Lung (tissue), 11 donors: ENCODE measurements at regions not wholly inside any gene's neighbourhood (a gene's known extent, or its start where the extent isn't known, plus 50 kb on each side); places are given as distances from the start of the nearest gene placed in this dataset.

ENCODE experiments used
- ATAC-seq: fragments of 200-7000 bp; cut with Tn5 transposase; one replicate; pipeline ENCODE4 v1.9.1; 2020; ENCODE audit warnings: moderate number of reproducible peaks; ENCODE audit not compliant: insufficient read depth, low FRiP score
- DNase-seq, 3 donors: peaks; one replicate each; pipeline ENCODE4 v3.0.0-alpha.2; 2013 to 2017
- H3K27ac ChIP-seq, 2 donors: one replicate each; pipeline ENCODE4 v1.5.1; 2013; ENCODE audit warnings: mild to moderate bottlenecking in 2 of 2, moderate library complexity in 2 of 2, control low read depth in 1 of 2, inconsistent platforms in 1 of 2, low read depth in 1 of 2, low read length in 1 of 2
- H3K27me3 ChIP-seq, 3 donors: one replicate each; pipeline ENCODE4 v1.5.1; 2013; ENCODE audit warnings: low read length in 2 of 3; ENCODE audit not compliant: control insufficient read depth in 3 of 3, insufficient read depth in 3 of 3
- H3K36me3 ChIP-seq, 4 donors: one replicate each; pipeline ENCODE4 v1.5.1; 2013; ENCODE audit warnings: low read length in 4 of 4, mild to moderate bottlenecking in 1 of 4, moderate library complexity in 1 of 4; ENCODE audit not compliant: control insufficient read depth in 4 of 4, insufficient read depth in 4 of 4
- H3K4me1 ChIP-seq, 5 donors: one replicate each; pipeline ENCODE4 v1.5.1; 2013; ENCODE audit warnings: low read length in 5 of 5, mild to moderate bottlenecking in 2 of 5, moderate library complexity in 1 of 5; ENCODE audit not compliant: control insufficient read depth in 5 of 5, insufficient read depth in 5 of 5
- H3K4me3 ChIP-seq: one replicate; pipeline ENCODE4 v1.5.1; 2013; ENCODE audit warnings: mild to moderate bottlenecking, control low read depth, moderate library complexity
- H3K9ac ChIP-seq, 2 donors: one replicate each; pipeline ENCODE4 v1.5.1; 2013; ENCODE audit warnings: low read length in 2 of 2, control low read depth in 1 of 2; ENCODE audit not compliant: insufficient read depth in 1 of 2
- H3K9me3 ChIP-seq, 4 donors: one replicate each; pipeline ENCODE4 v1.5.1; 2013; ENCODE audit warnings: low read length in 3 of 4, mild to moderate bottlenecking in 1 of 4, moderate library complexity in 1 of 4; ENCODE audit not compliant: control insufficient read depth in 4 of 4, insufficient read depth in 3 of 4
- CTCF ChIP-seq: IDR thresholded peaks from 2 replicates; pipeline ENCODE4 v1.5.1; 2012; ENCODE audit warnings: mild to moderate bottlenecking; ENCODE audit errors: control extremely low read depth, extremely low read depth
- WGBS, 2 donors: extraction: QIAGEN DNeasy Blood & Tissue Kit; methylation state at CpG; one replicate each; pipeline ENCODE4 v1.1.7; 2013; 5-methylcytosine and 5-hydroxymethylcytosine counted together
- donor health status: control.
- donor health status: control.
- donor health status: Bipolar disorder and iron deficiency.
- donor health status: healthy.
- donor health status: DM: yes; HTN: yes; CAD: no.

- H3K36me3 ChIP-seq = no peaks in the 10 kb centered on the region
- no peak overlapping the region for H3K4me3 ChIP-seq
- no peaks in the 10 kb centered on the region for H3K4me1 ChIP-seq
- H3K27me3 ChIP-seq = no peaks in the 10 kb centered on the region
- ATAC-seq = no peak
- TF ChIP-seq CTCF = no peak
- H3K27ac ChIP-seq = no peak overlapping the region
- H3K9me3 ChIP-seq = no peaks in the 10 kb centered on the region
- WGBS, 2 donors = 95 to 97% methylated on average over 1 of the region's 1 CpG
- no peak for DNase-seq
- H3K9ac ChIP-seq = no peak overlapping the region
These were observed 458.4 kb downstream of the EFNB2 start for GRCh38 chr13:106077017-106077416.

DNA sequence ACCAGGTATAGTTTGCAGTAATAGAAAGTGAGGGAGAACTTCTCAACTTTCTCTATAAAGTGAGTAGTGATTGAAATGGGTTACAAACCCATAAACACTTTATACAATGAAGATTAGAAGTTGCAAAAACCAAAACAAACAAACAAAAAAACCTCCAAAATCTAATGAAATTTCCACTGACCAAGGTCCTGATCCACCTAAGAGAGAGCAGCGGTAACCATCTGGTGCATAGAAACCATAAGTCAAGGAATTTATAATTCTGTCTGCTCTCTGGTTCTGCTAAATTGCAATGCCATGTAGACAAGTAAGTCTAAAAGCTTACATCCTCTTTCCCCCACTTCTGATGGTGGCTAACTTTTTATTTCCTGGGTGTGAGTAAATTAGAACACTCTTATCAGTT, 463.4 kb downstream of the EFNB2 start:
- TF ChIP-seq CTCF = no peak
- Histone ChIP-seq H3K4me1 (no peaks in the 10 kb centered on the region), H3K36me3 (no peaks in the 10 kb centered on the region), H3K27ac (no peak overlapping the region), H3K27me3 (no peaks in the 10 kb centered on the region), H3K9me3 (no peaks in the 10 kb centered on the region), H3K4me3 (no peak overlapping the region), H3K9ac (no peak overlapping the region)
- 93 to 96% methylated on average over 1 of the region's 1 CpG for WGBS, 2 donors
- DNase-seq (no peak), ATAC-seq (no peak)

- H3K27ac ChIP-seq = no peak overlapping the region
- H3K9me3 ChIP-seq = peaks cover 0 to 6% (median 0%) of the 10 kb centered on the region in 4 donors
- 85% methylated on average over 8 of the region's 8 CpGs for WGBS, 2 donors
- no peaks in the 10 kb centered on the region for H3K36me3 ChIP-seq
- H3K9ac ChIP-seq = no peak overlapping the region
- TF ChIP-seq CTCF = no peak
- H3K4me3 ChIP-seq = no peak overlapping the region
- H3K27me3 ChIP-seq = no peaks in the 10 kb centered on the region
- H3K4me1 ChIP-seq = no peaks in the 10 kb centered on the region
- ATAC-seq (no peak), DNase-seq (no peak)
These were observed 471.7 kb downstream of the EFNB2 start for GRCh38 chr13:106063591-106064313.

GRCh38 chr13:106061781-106062180, 473.7 kb downstream of the EFNB2 start:
- Histone ChIP-seq H3K27me3 (no peaks in the 10 kb centered on the region), H3K36me3 (no peaks in the 10 kb centered on the region), H3K4me3 (no peak overlapping the region), H3K4me1 (no peaks in the 10 kb centered on the region), H3K9ac (no peak overlapping the region), H3K9me3 (peaks cover 0 to 6% (median 0%) of the 10 kb centered on the region in 4 donors), H3K27ac (no peak overlapping the region)
- DNase-seq (no peak), ATAC-seq (no peak)
- 82 to 85% methylated on average over 11 of the region's 11 CpGs for WGBS, 2 donors
- no peak for TF ChIP-seq CTCF
